ENCODE measurements at regions not wholly inside any gene's neighbourhood (a gene's known extent, or its start where the extent isn't known, plus 50 kb on each side); places are given as distances from the start of the nearest gene placed in this dataset.
A peak's percentile ranks its signal among the peaks of the same experiment; 100 is the strongest.

DNA sequence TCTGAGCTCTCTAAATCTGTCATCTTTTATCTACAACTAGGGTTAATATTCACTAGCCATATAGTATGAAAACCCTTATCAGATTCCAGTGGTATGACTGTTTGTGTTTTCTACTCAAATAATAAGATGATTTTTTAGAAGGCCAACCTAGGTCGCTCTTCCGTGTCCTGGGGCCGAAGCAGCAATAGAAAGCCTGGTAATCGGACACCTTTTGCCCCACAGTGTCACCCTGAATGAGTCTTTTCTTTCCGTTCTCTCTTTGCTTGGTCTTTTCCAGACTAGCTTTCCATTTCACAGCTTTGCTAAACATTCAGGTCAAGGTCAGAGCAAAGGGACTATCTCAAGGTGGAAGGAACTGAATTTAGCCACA is 243.3 kb upstream of the ANKRD55 start (continued):
- no peak for TF ChIP-seq MLLT10 (CRISPR knock-in tag; IDR thresholded peaks at IDR 0.05)
- TF ChIP-seq, protein P1, sequence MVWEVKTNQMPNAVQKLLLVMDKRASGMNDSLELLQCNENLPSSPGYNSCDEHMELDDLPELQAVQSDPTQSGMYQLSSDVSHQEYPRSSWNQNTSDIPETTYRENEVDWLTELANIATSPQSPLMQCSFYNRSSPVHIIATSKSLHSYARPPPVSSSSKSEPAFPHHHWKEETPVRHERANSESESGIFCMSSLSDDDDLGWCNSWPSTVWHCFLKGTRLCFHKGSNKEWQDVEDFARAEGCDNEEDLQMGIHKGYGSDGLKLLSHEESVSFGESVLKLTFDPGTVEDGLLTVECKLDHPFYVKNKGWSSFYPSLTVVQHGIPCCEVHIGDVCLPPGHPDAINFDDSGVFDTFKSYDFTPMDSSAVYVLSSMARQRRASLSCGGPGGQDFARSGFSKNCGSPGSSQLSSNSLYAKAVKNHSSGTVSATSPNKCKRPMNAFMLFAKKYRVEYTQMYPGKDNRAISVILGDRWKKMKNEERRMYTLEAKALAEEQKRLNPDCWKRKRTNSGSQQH (CRISPR knock-in tag; IDR thresholded peaks at IDR 0.05; ENCODE audit: low read depth): no peak
- TF ChIP-seq DPF2 (CRISPR knock-in tag; IDR thresholded peaks at IDR 0.05; ENCODE audit: borderline replicate concordance, low read depth): no peak
- no peak for TF ChIP-seq THYN1 (CRISPR knock-in tag; IDR thresholded peaks at IDR 0.05; ENCODE audit: borderline replicate concordance, low read depth)
- TF ChIP-seq ZNF546 (CRISPR knock-in tag; conservative IDR thresholded peaks at IDR 0.05): no peak
- no peak for TF ChIP-seq ZNF816 (CRISPR knock-in tag; IDR thresholded peaks at IDR 0.05; ENCODE audit: borderline replicate concordance)
- TF ChIP-seq SOX13 (IDR thresholded peaks at IDR 0.05): no peak
- TF ChIP-seq SOX13 (CRISPR knock-in tag; conservative IDR thresholded peaks at IDR 0.05 in 1 of 2, IDR thresholded peaks at IDR 0.05 in 1 of 2): peak in 1 of 2 experiments; percentile 80; a peak in 2 of 4 replicates
- TF ChIP-seq ZNF709 (CRISPR knock-in tag; IDR thresholded peaks at IDR 0.05): no peak
- TF ChIP-seq ZNF17 (CRISPR knock-in tag; IDR thresholded peaks at IDR 0.05): no peak
- TF ChIP-seq BRCA1 (CRISPR knock-in tag; IDR thresholded peaks at IDR 0.05): no peak
- TF ChIP-seq HHEX (CRISPR knock-in tag; IDR thresholded peaks at IDR 0.05): no peak
- no peak for TF ChIP-seq ZNF772 (CRISPR knock-in tag; IDR thresholded peaks at IDR 0.05)
- TF ChIP-seq TP53 (CRISPR knock-in tag; conservative IDR thresholded peaks at IDR 0.05): no peak
- TF ChIP-seq, protein P2, sequence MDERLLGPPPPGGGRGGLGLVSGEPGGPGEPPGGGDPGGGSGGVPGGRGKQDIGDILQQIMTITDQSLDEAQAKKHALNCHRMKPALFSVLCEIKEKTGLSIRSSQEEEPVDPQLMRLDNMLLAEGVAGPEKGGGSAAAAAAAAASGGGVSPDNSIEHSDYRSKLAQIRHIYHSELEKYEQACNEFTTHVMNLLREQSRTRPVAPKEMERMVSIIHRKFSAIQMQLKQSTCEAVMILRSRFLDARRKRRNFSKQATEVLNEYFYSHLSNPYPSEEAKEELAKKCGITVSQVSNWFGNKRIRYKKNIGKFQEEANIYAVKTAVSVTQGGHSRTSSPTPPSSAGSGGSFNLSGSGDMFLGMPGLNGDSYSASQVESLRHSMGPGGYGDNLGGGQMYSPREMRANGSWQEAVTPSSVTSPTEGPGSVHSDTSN (CRISPR knock-in tag; IDR thresholded peaks at IDR 0.05): no peak
- no peak for TF ChIP-seq ETV6 (CRISPR knock-in tag; conservative IDR thresholded peaks at IDR 0.05)
- TF ChIP-seq, protein P3, sequence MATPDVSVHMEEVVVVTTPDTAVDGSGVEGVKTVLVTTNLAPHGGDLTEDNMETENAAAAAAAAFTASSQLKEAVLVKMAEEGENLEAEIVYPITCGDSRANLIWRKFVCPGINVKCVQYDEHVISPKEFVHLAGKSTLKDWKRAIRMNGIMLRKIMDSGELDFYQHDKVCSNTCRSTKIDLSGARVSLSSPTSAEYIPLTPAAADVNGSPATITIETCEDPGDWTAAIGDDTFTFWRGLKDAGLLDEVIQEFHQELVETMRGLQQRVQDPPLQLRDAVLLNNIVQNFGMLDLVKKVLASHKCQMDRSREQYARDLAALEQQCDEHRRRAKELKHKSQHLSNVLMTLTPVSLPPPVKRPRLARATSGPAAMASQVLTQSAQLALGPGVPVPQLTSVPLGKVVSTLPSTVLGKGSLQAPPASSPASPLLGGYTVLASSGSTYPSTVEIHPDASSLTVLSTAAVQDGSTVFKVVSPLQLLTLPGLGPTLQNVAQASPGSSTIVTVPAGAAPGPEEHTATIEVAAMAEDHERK (CRISPR knock-in tag; IDR thresholded peaks at IDR 0.05; ENCODE audit: low read depth): no peak
- TF ChIP-seq, protein P4, sequence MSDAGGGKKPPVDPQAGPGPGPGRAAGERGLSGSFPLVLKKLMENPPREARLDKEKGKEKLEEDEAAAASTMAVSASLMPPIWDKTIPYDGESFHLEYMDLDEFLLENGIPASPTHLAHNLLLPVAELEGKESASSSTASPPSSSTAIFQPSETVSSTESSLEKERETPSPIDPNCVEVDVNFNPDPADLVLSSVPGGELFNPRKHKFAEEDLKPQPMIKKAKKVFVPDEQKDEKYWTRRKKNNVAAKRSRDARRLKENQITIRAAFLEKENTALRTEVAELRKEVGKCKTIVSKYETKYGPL (CRISPR knock-in tag; IDR thresholded peaks at IDR 0.05): 0 out of 2 replicates have a peak, but pooled peaks have one; percentile 25
- TF ChIP-seq, protein P5, sequence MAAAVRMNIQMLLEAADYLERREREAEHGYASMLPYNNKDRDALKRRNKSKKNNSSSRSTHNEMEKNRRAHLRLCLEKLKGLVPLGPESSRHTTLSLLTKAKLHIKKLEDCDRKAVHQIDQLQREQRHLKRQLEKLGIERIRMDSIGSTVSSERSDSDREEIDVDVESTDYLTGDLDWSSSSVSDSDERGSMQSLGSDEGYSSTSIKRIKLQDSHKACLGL (CRISPR knock-in tag; IDR thresholded peaks at IDR 0.05): no peak
- TF ChIP-seq SKI (IDR thresholded peaks at IDR 0.05; ENCODE audit: partially characterized antibody): no peak
- TF ChIP-seq, protein P6, sequence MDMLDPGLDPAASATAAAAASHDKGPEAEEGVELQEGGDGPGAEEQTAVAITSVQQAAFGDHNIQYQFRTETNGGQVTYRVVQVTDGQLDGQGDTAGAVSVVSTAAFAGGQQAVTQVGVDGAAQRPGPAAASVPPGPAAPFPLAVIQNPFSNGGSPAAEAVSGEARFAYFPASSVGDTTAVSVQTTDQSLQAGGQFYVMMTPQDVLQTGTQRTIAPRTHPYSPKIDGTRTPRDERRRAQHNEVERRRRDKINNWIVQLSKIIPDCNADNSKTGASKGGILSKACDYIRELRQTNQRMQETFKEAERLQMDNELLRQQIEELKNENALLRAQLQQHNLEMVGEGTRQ (IDR thresholded peaks at IDR 0.05; ENCODE audit: low read depth, low read length): no peak
- TF ChIP-seq, protein P6 (CRISPR knock-in tag; IDR thresholded peaks at IDR 0.05; ENCODE audit: borderline replicate concordance): no peak
- TF ChIP-seq PPARG (CRISPR knock-in tag; conservative IDR thresholded peaks at IDR 0.05): no peak
- TF ChIP-seq MBNL3 (CRISPR knock-in tag; conservative IDR thresholded peaks at IDR 0.05): no peak

All from HepG2 (cell line).